IMR-90 (cell line): ENCODE measurements at regions not wholly inside any gene's neighbourhood (a gene's known extent, or its start where the extent isn't known, plus 50 kb on each side); places are given as distances from the start of the nearest gene placed in this dataset.

Source experiments
- ATAC-seq: fragments of 200-7000 bp; cut with Tn5 transposase; 2 replicates; pipeline ENCODE4 v1.9.1; 2020; ENCODE audit warnings: low read depth, mild to moderate bottlenecking, moderate library complexity
- BruUV-seq: library from RNA; stranded (reverse); fragments of 400-500 nt; replicated peaks from 2 replicates; lab custom pipeline; 2021; lab: Mats Ljungman, UMichigan
- CTCF ChIA-PET: fragments of 300-600 bp; formaldehyde crosslinking; extraction: SDS; loops from one replicate; lab custom pipeline; 2021; ENCODE audit warnings: antibody characterized with exemption; lab: Yijun Ruan, JAX
- POLR2A ChIA-PET: fragments of 300-600 bp; sonication (Branson Sonifier 250); formaldehyde crosslinking; loops from one replicate; lab custom pipeline; 2022; ENCODE audit warnings: antibody characterized with exemption; ENCODE audit not compliant: unreplicated experiment; lab: Charles Lee
- DNase-seq: peaks from one replicate; pipeline ENCODE4 v3.0.0; 2013
- H2AFZ ChIP-seq: replicated peaks from 2 replicates; pipeline ENCODE3; 2013; ENCODE audit warnings: low read length, mild to moderate bottlenecking; ENCODE audit not compliant: poor library complexity
- H2AK5ac ChIP-seq: 2 replicates; pipeline ENCODE4 v1.6.1; 2013; ENCODE audit warnings: low read depth, low read length, inconsistent platforms
- H2AK9ac ChIP-seq: replicated peaks from 2 replicates; pipeline ENCODE3; 2013; ENCODE audit warnings: mild to moderate bottlenecking, low read depth, low read length, moderate library complexity; ENCODE audit not compliant: poor library complexity
- H2BK120ac ChIP-seq: 2 replicates; pipeline ENCODE4 v1.6.1; 2013; ENCODE audit warnings: low read depth, low read length, inconsistent platforms
- H2BK15ac ChIP-seq: 3 replicates; pipeline ENCODE4 v1.6.1; 2013; ENCODE audit warnings: low read depth, low read length, inconsistent platforms
- H2BK20ac ChIP-seq: 2 replicates; pipeline ENCODE4 v1.6.1; 2013; ENCODE audit warnings: low read depth, mild to moderate bottlenecking, inconsistent platforms, low read length, moderate library complexity
- H2BK5ac ChIP-seq: 2 replicates; pipeline ENCODE4 v1.6.1; 2013; ENCODE audit warnings: mild to moderate bottlenecking, low read depth, low read length, inconsistent platforms; ENCODE audit not compliant: poor library complexity, severe bottlenecking
- H3K14ac ChIP-seq: replicated peaks from 2 replicates; pipeline ENCODE4 v1.6.1; 2013; ENCODE audit warnings: low read depth, low read length, inconsistent platforms
- H3K18ac ChIP-seq: 2 replicates; pipeline ENCODE4 v1.6.1; 2013; ENCODE audit warnings: low read depth, low read length, control low read depth
- H3K23ac ChIP-seq: 2 replicates; pipeline ENCODE4 v1.6.1; 2013; ENCODE audit warnings: low read depth, low read length, inconsistent platforms
- H3K27ac ChIP-seq: 2 replicates; pipeline ENCODE4 v1.5.1; 2013; ENCODE audit warnings: mild to moderate bottlenecking, control low read depth, low read length; ENCODE audit not compliant: insufficient read depth
- H3K27me3 ChIP-seq: 2 replicates; pipeline ENCODE4 v1.6.1; 2013; ENCODE audit warnings: low read length; ENCODE audit not compliant: control insufficient read depth, insufficient read depth
- H3K36me3 ChIP-seq: 2 replicates; pipeline ENCODE4 v1.6.1; 2013; ENCODE audit warnings: low read length, mixed read lengths; ENCODE audit not compliant: control insufficient read depth, insufficient read depth
- H3K4ac ChIP-seq: 2 replicates; pipeline ENCODE4 v1.6.1; 2013; ENCODE audit warnings: low read depth, low read length, inconsistent platforms
- H3K4me1 ChIP-seq: 2 replicates; pipeline ENCODE4 v1.6.1; 2013; ENCODE audit warnings: low read length, mixed read lengths; ENCODE audit not compliant: control insufficient read depth, insufficient read depth
- H3K4me2 ChIP-seq: 2 replicates; pipeline ENCODE4 v1.6.1; 2013; ENCODE audit warnings: low read depth, mild to moderate bottlenecking, control low read depth, low read length, moderate library complexity
- H3K4me3 ChIP-seq: 2 replicates; pipeline ENCODE4 v1.5.1; 2013; ENCODE audit warnings: low read depth, mild to moderate bottlenecking, control low read depth, low read length, moderate library complexity; ENCODE audit not compliant: insufficient read depth
- H3K56ac ChIP-seq: 2 replicates; pipeline ENCODE4 v1.6.1; 2013; ENCODE audit warnings: low read length, inconsistent platforms; ENCODE audit not compliant: insufficient read depth; ENCODE audit errors: extremely low read depth
- H3K79me1 ChIP-seq, 2 experiments: 2 replicates each; pipeline ENCODE4 v1.6.1; 2013; ENCODE audit warnings: low read length in 2 of 2, inconsistent platforms in 1 of 2, low read depth in 1 of 2
- H3K9ac ChIP-seq: 2 replicates; pipeline ENCODE4 v1.6.1; 2013; ENCODE audit warnings: low read depth, low read length, control low read depth
- H3K9me1 ChIP-seq: 2 replicates; pipeline ENCODE4 v1.6.1; 2013; ENCODE audit warnings: low read length, inconsistent platforms; ENCODE audit not compliant: insufficient read depth
- H3K9me3 ChIP-seq: 2 replicates; pipeline ENCODE4 v1.6.1; 2013; ENCODE audit warnings: low read length; ENCODE audit not compliant: control insufficient read depth, insufficient read depth
- H4K20me1 ChIP-seq: 2 replicates; pipeline ENCODE4 v1.6.1; 2013; ENCODE audit warnings: low read length, inconsistent platforms; ENCODE audit not compliant: insufficient read depth
- H4K5ac ChIP-seq: 2 replicates; pipeline ENCODE4 v1.6.1; 2013; ENCODE audit warnings: mild to moderate bottlenecking, low read depth, low read length, control low read depth
- H4K8ac ChIP-seq, 2 experiments: 2 replicates each; pipeline ENCODE4 v1.6.1; 2013; ENCODE audit warnings: low read depth in 2 of 2, low read length in 2 of 2, control low read depth in 1 of 2, inconsistent platforms in 1 of 2
- H4K91ac ChIP-seq: 2 replicates; pipeline ENCODE4 v1.6.1; 2013; ENCODE audit warnings: low read depth, low read length, inconsistent platforms; ENCODE audit not compliant: insufficient read depth
- MAZ ChIP-seq: IDR thresholded peaks from 2 replicates; pipeline ENCODE4 v1.6.1; 2012; ENCODE audit warnings: low read depth, mild to moderate bottlenecking, low read length, improper control_type of control experiment, moderate library complexity, borderline replicate concordance
- POLR2A ChIP-seq: IDR thresholded peaks from 2 replicates; pipeline ENCODE4 v1.6.1; 2012; ENCODE audit warnings: mild to moderate bottlenecking, low read depth, low read length
- RCOR1 ChIP-seq: IDR thresholded peaks from 2 replicates; pipeline ENCODE4 v1.6.1; 2012; ENCODE audit warnings: mild to moderate bottlenecking, low read length, improper control_type of control experiment; ENCODE audit not compliant: insufficient replicate concordance
- RFX5 ChIP-seq: IDR thresholded peaks from 2 replicates; pipeline ENCODE4 v1.8.0; 2012; ENCODE audit warnings: low read depth, mild to moderate bottlenecking, low read length, moderate library complexity
- SMC3 ChIP-seq: fragments of 150-350 bp; IDR thresholded peaks from 2 replicates; pipeline ENCODE4 v1.6.1; 2016; ENCODE audit warnings: low read depth, mild to moderate bottlenecking, antibody characterized with exemption, low read length, moderate library complexity
- WGBS, 2 experiments: methylation state at CpG; one replicate each; pipeline versions ENCODE4 v1.1.5 to v1.1.7; 2013; ENCODE audit warnings: missing lambda C conversion rate in 2 of 2; ENCODE audit not compliant: insufficient read length in 1 of 2; ENCODE audit errors: extremely low coverage in 2 of 2; 5-methylcytosine and 5-hydroxymethylcytosine counted together
- dilution Hi-C: fragments of 300-500 bp; cut with HindIII; formaldehyde crosslinking; loops from one replicate; pipeline ENCODE4 v1.14.3; 2018; ENCODE audit warnings: low sequenced_read_pairs; ENCODE audit not compliant: unreplicated experiment
- in situ Hi-C: fragments of 300-500 bp; cut with MboI; formaldehyde crosslinking; loops from 3 replicates; pipeline ENCODE4 v1.14.3; 2019; ENCODE audit warnings: low sequenced_read_pairs, inconsistent platforms, mixed read lengths
- intact Hi-C: fragments of 100-400 bp; cut with micrococcal nuclease; formaldehyde crosslinking; loops from 2 replicates; pipeline ENCODE4 v1.10.0; 2022
- TF ChIP-seq, protein P1 (sequence below): fragments of 150-350 bp; IDR thresholded peaks from 2 replicates; pipeline ENCODE4 v1.6.1; 2016; ENCODE audit warnings: low read depth, mild to moderate bottlenecking, low read length, moderate library complexity, borderline replicate concordance

DNA sequence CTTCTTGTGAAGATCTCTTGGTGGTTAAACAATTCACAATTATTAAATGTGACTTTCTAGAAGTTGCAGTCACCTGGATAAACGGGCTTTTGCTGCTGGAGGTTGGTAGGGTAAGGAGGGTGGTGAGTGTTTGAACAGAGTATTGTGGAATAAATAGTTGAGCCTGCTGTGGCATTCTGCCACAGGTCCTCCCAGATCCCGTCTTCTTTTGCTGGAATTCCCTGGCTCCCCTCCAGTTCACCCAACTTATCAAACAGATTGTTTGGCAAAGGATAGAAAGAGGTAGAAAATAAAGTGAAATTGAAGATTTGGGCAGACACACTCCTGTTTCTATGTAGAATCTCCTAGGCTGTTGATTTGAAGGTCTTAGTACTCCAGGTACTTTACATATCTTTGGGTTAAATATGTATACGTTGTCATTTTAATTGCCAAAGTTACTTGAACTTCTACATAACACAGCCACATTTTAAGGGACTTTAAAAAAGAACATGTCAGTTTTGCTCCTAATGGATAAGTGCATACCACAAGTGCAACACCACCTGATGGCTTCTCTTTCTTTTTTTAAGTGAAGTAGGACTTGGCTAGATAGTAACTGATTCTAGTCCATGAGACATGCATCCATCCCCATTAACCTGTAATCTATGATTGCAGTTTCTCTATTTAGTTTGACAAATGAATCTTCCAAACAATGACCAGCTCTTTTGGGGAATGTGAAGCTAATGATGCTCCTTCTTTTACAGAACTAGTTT is 83.0 kb downstream of the ARL4A start:
- WGBS, 2 experiments, result no CpG with 5 or more reads among the region's 3 CpGs
- no peaks in the 10 kb centered on the region for H3K36me3 ChIP-seq
- dilution Hi-C loops, result no loop called here

More for the DNA sequence above, 83.0 kb downstream of the ARL4A start:
- Histone ChIP-seq H3K14ac (no peak overlapping the region), H2BK15ac (no peak overlapping the region), H4K91ac (no peak overlapping the region), H2BK20ac (no peak overlapping the region), H3K4me2 (0 out of 2 replicates have a peak overlapping the region, but pooled peaks have one; percentile 38), H3K4me3 (no peak overlapping the region), H2AK9ac (no peak overlapping the region), H2AK5ac (no peak overlapping the region), H3K79me1 (no peaks in the 10 kb centered on the region), H3K23ac (no peak overlapping the region), H2BK120ac (0 out of 2 replicates have a peak overlapping the region, but pooled peaks have one; percentile 38), H3K4me1 (peaks cover 13% of the 10 kb centered on the region), H3K9me3 (no peaks in the 10 kb centered on the region), H3K4ac (no peak overlapping the region), H4K20me1 (no peaks in the 10 kb centered on the region), H2AFZ (no peak overlapping the region), H3K56ac (no peak overlapping the region), H3K18ac (no peak overlapping the region), H4K8ac (no peak overlapping the region), H3K9ac (no peak overlapping the region), H2BK5ac (no peak overlapping the region), H4K5ac (no peak overlapping the region), H3K27me3 (no peaks in the 10 kb centered on the region), H3K9me1 (no peaks in the 10 kb centered on the region), H3K27ac (no peak overlapping the region)
- DNase-seq (no peak), ATAC-seq (no peak)
- intact Hi-C loops (no loop called here), in situ Hi-C loops (no loop called here)
- ChIA-PET POLR2A (no interaction called here), CTCF (interaction anchor here (1.1 kb wide), 1 partner anchor 345 kb away, joined by 3 read pairs; no protein-coding TSS in a partner anchor)
- BruUV-seq, result no TSS peak
- TF ChIP-seq POLR2A, result no peak
- no peak for TF ChIP-seq MAZ
- no peak for TF ChIP-seq RFX5
- no peak for TF ChIP-seq RCOR1
- TF ChIP-seq, protein P1, sequence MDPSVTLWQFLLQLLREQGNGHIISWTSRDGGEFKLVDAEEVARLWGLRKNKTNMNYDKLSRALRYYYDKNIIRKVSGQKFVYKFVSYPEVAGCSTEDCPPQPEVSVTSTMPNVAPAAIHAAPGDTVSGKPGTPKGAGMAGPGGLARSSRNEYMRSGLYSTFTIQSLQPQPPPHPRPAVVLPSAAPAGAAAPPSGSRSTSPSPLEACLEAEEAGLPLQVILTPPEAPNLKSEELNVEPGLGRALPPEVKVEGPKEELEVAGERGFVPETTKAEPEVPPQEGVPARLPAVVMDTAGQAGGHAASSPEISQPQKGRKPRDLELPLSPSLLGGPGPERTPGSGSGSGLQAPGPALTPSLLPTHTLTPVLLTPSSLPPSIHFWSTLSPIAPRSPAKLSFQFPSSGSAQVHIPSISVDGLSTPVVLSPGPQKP, result no peak
- no peak for TF ChIP-seq SMC3
